ENCODE measurements at regions not wholly inside any gene's neighbourhood (a gene's known extent, or its start where the extent isn't known, plus 50 kb on each side); places are given as distances from the start of the nearest gene placed in this dataset.

DNA sequence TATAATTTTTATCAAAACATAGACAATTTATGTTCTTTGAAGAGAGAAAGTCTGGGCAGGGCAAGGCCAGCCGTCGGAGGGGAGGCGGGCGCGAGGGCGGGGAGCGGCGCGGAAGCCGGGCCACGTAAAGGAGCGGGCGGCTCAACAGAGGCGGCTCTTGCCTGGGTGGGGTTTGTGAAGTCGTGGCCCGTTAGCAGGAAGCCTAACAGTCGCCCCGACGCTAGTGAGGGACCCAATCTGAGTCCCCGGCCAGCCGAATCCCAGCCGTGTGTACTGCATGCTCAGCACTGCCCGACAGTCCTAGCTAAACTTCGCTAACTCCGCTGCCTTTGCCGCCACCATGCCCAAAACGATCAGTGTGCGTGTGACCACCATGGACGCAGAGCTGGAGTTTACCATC lies 1129.2 kb downstream of the CDH9 start:
- H2AFZ ChIP-seq (replicated peaks; ENCODE audit: low read length, poor library complexity): no peak overlapping the region
- dilution Hi-C loops (cut with HindIII; ENCODE audit: low sequenced_read_pairs, unreplicated experiment): no loop called here
- H4K5ac ChIP-seq (ENCODE audit: low read depth, low read length): no peak overlapping the region
- no peak overlapping the region for H2BK120ac ChIP-seq (ENCODE audit: low read depth, low read length)
- CTCF ChIA-PET: no interaction called here
- H2AK9ac ChIP-seq (replicated peaks; ENCODE audit: low read depth, low read length, poor library complexity): no peak overlapping the region
- no peak overlapping the region for H3K4me3 ChIP-seq (ENCODE audit: insufficient read depth, low read depth, low read length)
- no peak overlapping the region for H2BK15ac ChIP-seq (ENCODE audit: low read depth, low read length)
- no peaks in the 10 kb centered on the region for H4K20me1 ChIP-seq (ENCODE audit: insufficient read depth, low read length)
- intact Hi-C loops (cut with micrococcal nuclease): no loop called here
- 90% methylated on average over 6 of the region's 29 CpGs; no CpG with 5 or more reads in 1 of the 2 experiments for WGBS, 2 experiments (ENCODE audit: extremely low coverage in 2 of 2, insufficient read length in 1 of 2)
- no peak overlapping the region for H3K14ac ChIP-seq (replicated peaks; ENCODE audit: low read depth, low read length)
- H4K8ac ChIP-seq (ENCODE audit: low read depth in 2 of 2, low read length in 2 of 2): no peak overlapping the region
- H3K27me3 ChIP-seq (ENCODE audit: control insufficient read depth, insufficient read depth, low read length): no peaks in the 10 kb centered on the region
- H3K36me3 ChIP-seq (ENCODE audit: control insufficient read depth, insufficient read depth, low read length): no peaks in the 10 kb centered on the region
- peaks cover 16% of the 10 kb centered on the region for H3K9me3 ChIP-seq (ENCODE audit: control insufficient read depth, insufficient read depth, low read length)
- no peak overlapping the region for H3K4ac ChIP-seq (ENCODE audit: low read depth, low read length)
- no peak overlapping the region for H2AK5ac ChIP-seq (ENCODE audit: low read depth, low read length)
- H3K9ac ChIP-seq (ENCODE audit: low read depth, low read length): no peak overlapping the region
- POLR2A ChIA-PET (ENCODE audit: unreplicated experiment): no interaction called here
- ATAC-seq (ENCODE audit: low read depth) (no peak), DNase-seq (no peak)
- no TSS peak for BruUV-seq (replicated peaks)
- H3K23ac ChIP-seq (ENCODE audit: low read depth, low read length): no peak overlapping the region
- H3K4me1 ChIP-seq (ENCODE audit: control insufficient read depth, insufficient read depth, low read length): no peaks in the 10 kb centered on the region
- H3K27ac ChIP-seq (ENCODE audit: insufficient read depth, low read length): no peak overlapping the region
- H3K18ac ChIP-seq (ENCODE audit: low read depth, low read length): no peak overlapping the region
- in situ Hi-C loops (cut with MboI; ENCODE audit: low sequenced_read_pairs): no loop called here
- TF ChIP-seq, protein P1, sequence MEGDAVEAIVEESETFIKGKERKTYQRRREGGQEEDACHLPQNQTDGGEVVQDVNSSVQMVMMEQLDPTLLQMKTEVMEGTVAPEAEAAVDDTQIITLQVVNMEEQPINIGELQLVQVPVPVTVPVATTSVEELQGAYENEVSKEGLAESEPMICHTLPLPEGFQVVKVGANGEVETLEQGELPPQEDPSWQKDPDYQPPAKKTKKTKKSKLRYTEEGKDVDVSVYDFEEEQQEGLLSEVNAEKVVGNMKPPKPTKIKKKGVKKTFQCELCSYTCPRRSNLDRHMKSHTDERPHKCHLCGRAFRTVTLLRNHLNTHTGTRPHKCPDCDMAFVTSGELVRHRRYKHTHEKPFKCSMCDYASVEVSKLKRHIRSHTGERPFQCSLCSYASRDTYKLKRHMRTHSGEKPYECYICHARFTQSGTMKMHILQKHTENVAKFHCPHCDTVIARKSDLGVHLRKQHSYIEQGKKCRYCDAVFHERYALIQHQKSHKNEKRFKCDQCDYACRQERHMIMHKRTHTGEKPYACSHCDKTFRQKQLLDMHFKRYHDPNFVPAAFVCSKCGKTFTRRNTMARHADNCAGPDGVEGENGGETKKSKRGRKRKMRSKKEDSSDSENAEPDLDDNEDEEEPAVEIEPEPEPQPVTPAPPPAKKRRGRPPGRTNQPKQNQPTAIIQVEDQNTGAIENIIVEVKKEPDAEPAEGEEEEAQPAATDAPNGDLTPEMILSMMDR (conservative IDR thresholded peaks at IDR 0.05; ENCODE audit: low read depth, low read length): no peak
- TF ChIP-seq CHD1 (IDR thresholded peaks at IDR 0.05; ENCODE audit: low read depth, low read length): no peak
- no peak for TF ChIP-seq MAZ (IDR thresholded peaks at IDR 0.05; ENCODE audit: borderline replicate concordance, low read depth, low read length)
- no peak for TF ChIP-seq MXI1 (IDR thresholded peaks at IDR 0.05; ENCODE audit: borderline replicate concordance, low read depth, low read length)
- no peak for TF ChIP-seq CEBPB (IDR thresholded peaks at IDR 0.05; ENCODE audit: low read depth, low read length)
- no peak overlapping the region for H2BK5ac ChIP-seq (ENCODE audit: low read depth, low read length, poor library complexity, severe bottlenecking)
- no peaks in the 10 kb centered on the region for H3K9me1 ChIP-seq (ENCODE audit: insufficient read depth, low read length)
- no peak overlapping the region for H3K4me2 ChIP-seq (ENCODE audit: low read depth, low read length)
- no peak overlapping the region for H3K56ac ChIP-seq (ENCODE audit: extremely low read depth, insufficient read depth, low read length)
- H3K79me1 ChIP-seq (ENCODE audit: low read depth in 1 of 2, low read length in 2 of 2): no peaks in the 10 kb centered on the region
- no peak overlapping the region for H4K91ac ChIP-seq (ENCODE audit: insufficient read depth, low read depth, low read length)
- H2BK20ac ChIP-seq (ENCODE audit: low read depth, low read length): no peak overlapping the region

Data from IMR-90 (cell line).